HG03460 (cell line): ENCODE measurements at regions not wholly inside any gene's neighbourhood (a gene's known extent, or its start where the extent isn't known, plus 50 kb on each side); places are given as distances from the start of the nearest gene placed in this dataset.
"Not testable (repeated sequence)": the region's sequence is repeated elsewhere in the genome, so short reads cannot be mapped to it uniquely, and the experiment has no call there.

Experiments
- ATAC-seq: cut with Tn5 transposase; IDR thresholded peaks from one replicate; pipeline ENCODE4 v1.9.1; 2021; ENCODE audit not compliant: unreplicated experiment

- no peak for ATAC-seq
Observed at GRCh38 chr10:32142646-32143045, 86.4 kb upstream of the KIF5B start.

- ATAC-seq: no peak
Observed at GRCh38 chr10:32141018-32141807, 85.0 kb upstream of the KIF5B start.

GRCh38 chr10:32140403-32140802 lies 84.2 kb upstream of the KIF5B start:
- no peak for ATAC-seq

GRCh38 chr10:32139223-32140073 lies 83.2 kb upstream of the KIF5B start:
- ATAC-seq: no peak

GRCh38 chr10:32136927-32137326 lies 80.7 kb upstream of the KIF5B start:
- ATAC-seq: not testable (repeated sequence)

- ATAC-seq: not testable (repeated sequence)
Observed at GRCh38 chr10:32135796-32136195, 79.6 kb upstream of the KIF5B start.

- ATAC-seq: no peak
Observed at GRCh38 chr10:32132357-32132946, 76.2 kb upstream of the KIF5B start.

- no peak for ATAC-seq
Observed at GRCh38 chr10:32131388-32131787, 75.2 kb upstream of the KIF5B start.

- ATAC-seq: no peak
Observed at GRCh38 chr10:32130788-32131187, 74.6 kb upstream of the KIF5B start.

GRCh38 chr10:32125023-32125422 lies 68.8 kb upstream of the KIF5B start:
- no peak for ATAC-seq

GRCh38 chr10:32123021-32123420 lies 66.8 kb upstream of the KIF5B start:
- no peak for ATAC-seq

GRCh38 chr10:32121648-32122047 lies 65.4 kb upstream of the KIF5B start:
- no peak for ATAC-seq

GRCh38 chr10:32120147-32120546 lies 63.9 kb upstream of the KIF5B start:
- no peak for ATAC-seq

- ATAC-seq: no peak
Observed at GRCh38 chr10:32114508-32114907, 58.3 kb upstream of the KIF5B start.

- no peak for ATAC-seq
Observed at GRCh38 chr10:32112055-32112454, 55.8 kb upstream of the KIF5B start.

- no peak for ATAC-seq
Observed at GRCh38 chr10:32111585-32111984, 55.4 kb upstream of the KIF5B start.

- ATAC-seq: no peak
Observed at GRCh38 chr10:32110790-32111189, 54.6 kb upstream of the KIF5B start.

GRCh38 chr10:32109603-32110002 lies 53.4 kb upstream of the KIF5B start:
- ATAC-seq: no peak
